ENCODE measurements at regions not wholly inside any gene's neighbourhood (a gene's known extent, or its start where the extent isn't known, plus 50 kb on each side); places are given as distances from the start of the nearest gene placed in this dataset.

- TF ChIP-seq CTCF (IDR thresholded peaks at IDR 0.05; ENCODE audit: borderline replicate concordance, extremely low read depth, low read length, poor library complexity, severe bottlenecking) (no peak), EZH2 (IDR thresholded peaks at IDR 0.05; ENCODE audit: borderline replicate concordance, low read depth, low read length, severe bottlenecking) (no peak)
Measured at GRCh38 chr15:53159458-53159857, 369.3 kb upstream of the ONECUT1 start.
